Esophagus mucosa (tissue), 1 donor: ENCODE measurements at regions not wholly inside any gene's neighbourhood (a gene's known extent, or its start where the extent isn't known, plus 50 kb on each side); places are given as distances from the start of the nearest gene placed in this dataset.

Source experiments
- ATAC-seq: fragments of 200-7000 bp; cut with Tn5 transposase; one replicate; pipeline ENCODE4 v1.9.1; 2020
- donor health status: DM: yes; HTN: yes; CAD: no.

- ATAC-seq = no peak
Observed at GRCh38 chr14:78074561-78074960, 95.6 kb upstream of the NRXN3 start.

GRCh38 chr14:78075033-78075432 lies 95.1 kb upstream of the NRXN3 start:
- no peak for ATAC-seq

GRCh38 chr14:78075555-78076277 lies 94.5 kb upstream of the NRXN3 start:
- no peak for ATAC-seq

GRCh38 chr14:78081245-78081644 lies 88.9 kb upstream of the NRXN3 start:
- no peak for ATAC-seq

GRCh38 chr14:78083837-78084236 lies 86.3 kb upstream of the NRXN3 start:
- no peak for ATAC-seq

GRCh38 chr14:78086342-78086741 lies 83.8 kb upstream of the NRXN3 start:
- no peak for ATAC-seq

GRCh38 chr14:78088916-78089315 lies 81.3 kb upstream of the NRXN3 start:
- ATAC-seq = no peak

GRCh38 chr14:78090864-78091263 lies 79.3 kb upstream of the NRXN3 start:
- no peak for ATAC-seq

GRCh38 chr14:78091361-78091760 lies 78.8 kb upstream of the NRXN3 start:
- no peak for ATAC-seq

GRCh38 chr14:78092040-78092439 lies 78.1 kb upstream of the NRXN3 start:
- no peak for ATAC-seq

- no peak for ATAC-seq
Observed at GRCh38 chr14:78103271-78103670, 66.9 kb upstream of the NRXN3 start.

GRCh38 chr14:78104160-78104559 lies 66.0 kb upstream of the NRXN3 start:
- ATAC-seq = no peak

- ATAC-seq = no peak
Observed at GRCh38 chr14:78104655-78105054, 65.5 kb upstream of the NRXN3 start.

- ATAC-seq = no peak
Observed at GRCh38 chr14:78106381-78106780, 63.8 kb upstream of the NRXN3 start.

- ATAC-seq = no peak
Observed at GRCh38 chr14:78107166-78107565, 63.0 kb upstream of the NRXN3 start.

- ATAC-seq = no peak
Observed at GRCh38 chr14:78119440-78119839, 50.7 kb upstream of the NRXN3 start.
